Breast epithelium (tissue), 3 donors: ENCODE measurements at regions not wholly inside any gene's neighbourhood (a gene's known extent, or its start where the extent isn't known, plus 50 kb on each side); places are given as distances from the start of the nearest gene placed in this dataset.

ENCODE experiments used
- CTCF ChIP-seq, 3 donors: fragments of 450-650 bp; IDR thresholded peaks; one replicate each; pipeline ENCODE4 v1.5.1; 2016 to 2017; ENCODE audit warnings: antibody characterized with exemption in 3 of 3, mild to moderate bottlenecking in 3 of 3, moderate library complexity in 3 of 3
- POLR2A ChIP-seq: fragments of 450-650 bp; IDR thresholded peaks from one replicate; pipeline ENCODE4 v1.6.1; 2016; ENCODE audit warnings: antibody characterized with exemption, mild to moderate bottlenecking, moderate library complexity
- POLR2AphosphoS5 ChIP-seq, 3 donors: sonication (generic); formaldehyde crosslinking; IDR thresholded peaks; one replicate each; pipeline ENCODE4 v1.6.1; 2017; ENCODE audit warnings: antibody characterized with exemption in 3 of 3

- TF ChIP-seq CTCF (IDR thresholded peaks at IDR 0.05) (no peak), POLR2A (no peak), POLR2AphosphoS5 (IDR thresholded peaks at IDR 0.05) (no peak)
Measured at GRCh38 chr6:168826726-168827585, 386.0 kb downstream of the SMOC2 start.
